A549 (cell line): ENCODE measurements at regions not wholly inside any gene's neighbourhood (a gene's known extent, or its start where the extent isn't known, plus 50 kb on each side); places are given as distances from the start of the nearest gene placed in this dataset.
A peak's percentile ranks its signal among the peaks of the same experiment; 100 is the strongest.

ENCODE experiments used
- ATAC-seq, 2 experiments: fragments of 200-7000 bp in 1 of 2; fragments of >200 bp in 1 of 2; cut with Nextera tagmentation in 1 of 2; cut with Tn5 transposase in 1 of 2; 3 replicates each; pipeline versions ENCODE4 v1.8.0 to v1.9.1; 2018 to 2020; ENCODE audit warnings: mild to moderate bottlenecking in 1 of 2, moderate library complexity in 1 of 2
- CTCF ChIA-PET: fragments of 300-600 bp; sonication (Branson Sonifier 250); formaldehyde crosslinking; extraction: SDS; loops from one replicate; lab custom pipeline; 2021; ENCODE audit warnings: antibody characterized with exemption, inconsistent platforms; lab: Yijun Ruan, JAX
- POLR2A ChIA-PET: fragments of 350-600 bp; formaldehyde crosslinking; extraction: SDS; loops from one replicate; lab custom pipeline; 2021; ENCODE audit warnings: antibody characterized with exemption, inconsistent platforms; lab: Yijun Ruan, JAX
- DNase-seq, 2 experiments: peaks; one replicate each; pipeline versions ENCODE4 v3.0.0 to v3.0.0-alpha.2; 2011 to 2016; ENCODE audit warnings: low read depth in 1 of 2, low spot score in 1 of 2
- FAIRE-seq: peaks from 2 replicates; lab custom pipeline; 2011; peaks lifted over from hg19 to GRCh38; lab: Jason Lieb, UNC
- H3K27ac ChIP-seq, 2 experiments: fragments of >200 bp; sonication (Bioruptor Twin); formaldehyde crosslinking; 3 replicates each; pipeline ENCODE4 v1.5.1; 2016 to 2017
- H3K4me1 ChIP-seq: fragments of >200 bp; sonication (Bioruptor Twin); formaldehyde crosslinking; 3 replicates; pipeline ENCODE4 v1.6.1; 2016
- H3K4me2 ChIP-seq: fragments of >200 bp; sonication (Bioruptor Twin); formaldehyde crosslinking; 3 replicates; pipeline ENCODE4 v1.6.1; 2016
- H3K4me3 ChIP-seq: fragments of >200 bp; sonication (Bioruptor Twin); formaldehyde crosslinking; 3 replicates; pipeline ENCODE4 v1.5.1; 2016
- H3K9me3 ChIP-seq: fragments of >200 bp; sonication (Bioruptor Twin); formaldehyde crosslinking; 3 replicates; pipeline ENCODE4 v1.6.1; 2016
- CBX8 ChIP-seq: fragments of 200-600 bp; sonication (generic); IDR thresholded peaks from 2 replicates; pipeline ENCODE4 v1.6.1; 2016
- CEBPB ChIP-seq, 2 experiments: fragments of >200 bp in 1 of 2; sonication (Bioruptor Twin) in 1 of 2; formaldehyde crosslinking in 1 of 2; IDR thresholded peaks; 2 replicates each; pipeline ENCODE4 v1.6.1; 2012 to 2016
- CHD2 ChIP-seq: fragments of 150-350 bp; IDR thresholded peaks from 2 replicates; pipeline ENCODE4 v1.6.1; 2014; ENCODE audit warnings: low read length; ENCODE audit not compliant: partially characterized antibody
- HOXB13 ChIP-seq: fragments of 250-450 bp; sonication (Bioruptor Pico); IDR thresholded peaks from 2 replicates; pipeline ENCODE4 v1.5.0; 2020; ENCODE audit warnings: low read depth, mild to moderate bottlenecking, moderate library complexity
- JUN ChIP-seq, 2 experiments: fragments of >200 bp; sonication (Bioruptor Twin); formaldehyde crosslinking; IDR thresholded peaks; 2 replicates in 1 of 2; 3 replicates in 1 of 2; pipeline ENCODE4 v1.6.1; 2016 to 2017
- JUNB ChIP-seq: fragments of >200 bp; sonication (Bioruptor Twin); formaldehyde crosslinking; IDR thresholded peaks from 2 replicates; pipeline ENCODE4 v1.6.1; 2016
- KDM1A ChIP-seq: fragments of 200-600 bp; sonication (generic); IDR thresholded peaks from 2 replicates; pipeline ENCODE4 v1.6.1; 2016; ENCODE audit warnings: low read depth, mild to moderate bottlenecking
- MAFK ChIP-seq: fragments of 450-650 bp; IDR thresholded peaks from 2 replicates; pipeline ENCODE4 v1.6.1; 2014; ENCODE audit not compliant: partially characterized antibody
- MAZ ChIP-seq: fragments of 150-350 bp; IDR thresholded peaks from 2 replicates; pipeline ENCODE4 v1.6.1; 2014; ENCODE audit warnings: antibody characterized with exemption, low read depth, low read length, borderline replicate concordance
- MYC ChIP-seq: IDR thresholded peaks from 2 replicates; pipeline ENCODE4 v1.6.1; 2012; ENCODE audit warnings: mild to moderate bottlenecking, inconsistent platforms, low read length, improper control_type of control experiment, borderline replicate concordance
- NR3C1 ChIP-seq: fragments of >200 bp; sonication (Bioruptor Twin); formaldehyde crosslinking; IDR thresholded peaks from 3 replicates; pipeline ENCODE4 v1.6.1; 2017
- RCOR1 ChIP-seq: fragments of 150-350 bp; IDR thresholded peaks from 2 replicates; pipeline ENCODE4 v1.6.1; 2014; ENCODE audit warnings: antibody characterized with exemption, low read length, low read depth
- TFCP2L1 ChIP-seq: fragments of 250-450 bp; sonication (Bioruptor Pico); IDR thresholded peaks from 2 replicates; pipeline ENCODE4 v1.5.0; 2021; ENCODE audit warnings: mild to moderate bottlenecking
- ZFP36 ChIP-seq: fragments of 450-650 bp; IDR thresholded peaks from 2 replicates; pipeline ENCODE4 v1.6.1; 2014; ENCODE audit warnings: borderline replicate concordance; ENCODE audit not compliant: partially characterized antibody
- ZNF302 ChIP-seq: fragments of 250-450 bp; sonication (Bioruptor Pico); IDR thresholded peaks from 2 replicates; pipeline ENCODE4 v1.9.0; 2021; ENCODE audit warnings: inconsistent platforms, mild to moderate bottlenecking, moderate library complexity
- WGBS: methylation state at CpG from one replicate; pipeline ENCODE4 v1.1.6; 2017; ENCODE audit errors: missing lambda C conversion rate; 5-methylcytosine and 5-hydroxymethylcytosine counted together
- TF ChIP-seq, protein P1 (sequence below): fragments of 250-450 bp; sonication (Bioruptor Pico); IDR thresholded peaks from 2 replicates; pipeline ENCODE4 v1.5.0; 2020; ENCODE audit warnings: low read depth, mild to moderate bottlenecking, moderate library complexity
- TF ChIP-seq, protein P2 (sequence below): IDR thresholded peaks from 2 replicates; pipeline ENCODE4 v1.6.1; 2012
- TF ChIP-seq, protein P3 (sequence below): IDR thresholded peaks from 2 replicates; pipeline ENCODE4 v1.6.1; 2012
- TF ChIP-seq, protein P4 (sequence below): fragments of 450-650 bp; IDR thresholded peaks from 2 replicates; pipeline ENCODE4 v1.6.1; 2014; ENCODE audit warnings: antibody characterized with exemption
- TF ChIP-seq, protein P5 (sequence below): fragments of >200 bp; sonication (Bioruptor Twin); formaldehyde crosslinking; IDR thresholded peaks from 3 replicates; pipeline ENCODE4 v1.6.1; 2016

DNA sequence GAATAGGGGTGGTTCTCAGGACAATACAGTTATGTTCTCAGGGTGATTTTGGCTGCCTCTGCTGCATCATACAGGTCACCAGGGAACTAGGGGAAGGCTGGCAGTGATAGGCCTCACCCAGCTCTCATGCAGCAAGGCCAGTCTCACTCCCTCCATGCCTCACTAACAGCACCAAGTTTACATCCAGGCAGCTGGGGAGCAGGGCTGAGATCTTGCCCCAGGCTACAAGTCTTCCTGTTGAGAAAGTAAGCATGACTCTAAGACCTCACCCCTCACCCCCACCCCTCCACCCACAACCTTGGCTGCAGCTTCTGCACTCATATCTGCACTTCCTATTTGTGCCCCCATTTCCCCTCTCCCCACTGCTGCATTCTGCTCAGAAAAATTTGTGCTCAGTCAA, 481.2 kb downstream of the ACTL7B start:
- Histone ChIP-seq H3K4me3 (no peak overlapping the region), H3K9me3 (peaks cover 5% of the 10 kb centered on the region; the same call in 1 of the 3 replicates), H3K4me1 (no peaks in the 10 kb centered on the region), H3K4me2 (no peak overlapping the region), H3K27ac (no peak overlapping the region)
- ATAC-seq (no peak), DNase-seq (no peak), FAIRE-seq (no peak)
- ChIA-PET CTCF (no interaction called here), POLR2A (no interaction called here)
- TF ChIP-seq MAZ = no peak
- TF ChIP-seq NR3C1 = no peak
- no peak for TF ChIP-seq JUNB
- TF ChIP-seq CBX8 = no peak
- TF ChIP-seq CHD2 = no peak
- no peak for TF ChIP-seq MYC
- TF ChIP-seq JUN (IDR thresholded peaks at IDR 0.05) = no peak
- no peak for TF ChIP-seq TFCP2L1 (CRISPR knock-in tag)
- no peak for TF ChIP-seq CEBPB (IDR thresholded peaks at IDR 0.05)
- TF ChIP-seq, protein P1, sequence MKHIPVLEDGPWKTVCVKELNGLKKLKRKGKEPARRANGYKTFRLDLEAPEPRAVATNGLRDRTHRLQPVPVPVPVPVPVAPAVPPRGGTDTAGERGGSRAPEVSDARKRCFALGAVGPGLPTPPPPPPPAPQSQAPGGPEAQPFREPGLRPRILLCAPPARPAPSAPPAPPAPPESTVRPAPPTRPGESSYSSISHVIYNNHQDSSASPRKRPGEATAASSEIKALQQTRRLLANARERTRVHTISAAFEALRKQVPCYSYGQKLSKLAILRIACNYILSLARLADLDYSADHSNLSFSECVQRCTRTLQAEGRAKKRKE = no peak
- no peak for TF ChIP-seq RCOR1
- TF ChIP-seq, protein P2, sequence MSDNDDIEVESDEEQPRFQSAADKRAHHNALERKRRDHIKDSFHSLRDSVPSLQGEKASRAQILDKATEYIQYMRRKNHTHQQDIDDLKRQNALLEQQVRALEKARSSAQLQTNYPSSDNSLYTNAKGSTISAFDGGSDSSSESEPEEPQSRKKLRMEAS = no peak
- TF ChIP-seq ZNF302 (CRISPR knock-in tag) = no peak

DNA sequence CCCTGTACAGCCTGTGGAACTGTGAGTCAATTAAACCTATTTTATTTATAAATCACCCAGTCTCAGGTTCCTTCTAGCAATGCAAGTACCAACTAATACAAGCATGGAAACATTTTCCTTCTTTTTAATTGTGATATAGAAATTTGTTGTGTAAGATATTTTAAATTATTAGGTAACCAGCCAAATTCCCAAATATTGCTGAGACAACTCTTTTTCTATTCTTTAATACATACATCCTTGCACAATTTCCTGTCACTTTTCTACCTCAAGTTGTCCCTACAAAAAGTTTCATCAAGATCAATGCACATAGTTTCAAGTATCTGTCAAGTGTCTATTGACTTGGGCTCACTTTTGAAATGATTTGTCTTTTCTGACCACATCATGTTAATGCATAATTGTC, 488.6 kb downstream of the ACTL7B start:
- Histone ChIP-seq H3K4me1 (no peaks in the 10 kb centered on the region), H3K4me3 (no peak overlapping the region)
- POLR2A ChIA-PET = no interaction called here
- no peak for DNase-seq
- FAIRE-seq = no peak
- no peak for ATAC-seq
- TF ChIP-seq HOXB13 (CRISPR knock-in tag) = no peak
- no peak for TF ChIP-seq ZFP36
- TF ChIP-seq, protein P3, sequence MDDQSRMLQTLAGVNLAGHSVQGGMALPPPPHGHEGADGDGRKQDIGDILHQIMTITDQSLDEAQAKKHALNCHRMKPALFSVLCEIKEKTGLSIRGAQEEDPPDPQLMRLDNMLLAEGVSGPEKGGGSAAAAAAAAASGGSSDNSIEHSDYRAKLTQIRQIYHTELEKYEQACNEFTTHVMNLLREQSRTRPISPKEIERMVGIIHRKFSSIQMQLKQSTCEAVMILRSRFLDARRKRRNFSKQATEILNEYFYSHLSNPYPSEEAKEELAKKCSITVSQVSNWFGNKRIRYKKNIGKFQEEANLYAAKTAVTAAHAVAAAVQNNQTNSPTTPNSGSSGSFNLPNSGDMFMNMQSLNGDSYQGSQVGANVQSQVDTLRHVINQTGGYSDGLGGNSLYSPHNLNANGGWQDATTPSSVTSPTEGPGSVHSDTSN = no peak
- TF ChIP-seq KDM1A = no peak
- TF ChIP-seq, protein P4, sequence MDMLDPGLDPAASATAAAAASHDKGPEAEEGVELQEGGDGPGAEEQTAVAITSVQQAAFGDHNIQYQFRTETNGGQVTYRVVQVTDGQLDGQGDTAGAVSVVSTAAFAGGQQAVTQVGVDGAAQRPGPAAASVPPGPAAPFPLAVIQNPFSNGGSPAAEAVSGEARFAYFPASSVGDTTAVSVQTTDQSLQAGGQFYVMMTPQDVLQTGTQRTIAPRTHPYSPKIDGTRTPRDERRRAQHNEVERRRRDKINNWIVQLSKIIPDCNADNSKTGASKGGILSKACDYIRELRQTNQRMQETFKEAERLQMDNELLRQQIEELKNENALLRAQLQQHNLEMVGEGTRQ = no peak
- TF ChIP-seq MAFK = peak; percentile 58
- TF ChIP-seq, all 56 proteins: peak for 1
- CTCF ChIA-PET = no interaction called here
- Histone ChIP-seq H3K9me3 (no peaks in the 10 kb centered on the region), H3K27ac (no peak overlapping the region), H3K4me2 (no peak overlapping the region)

DNA sequence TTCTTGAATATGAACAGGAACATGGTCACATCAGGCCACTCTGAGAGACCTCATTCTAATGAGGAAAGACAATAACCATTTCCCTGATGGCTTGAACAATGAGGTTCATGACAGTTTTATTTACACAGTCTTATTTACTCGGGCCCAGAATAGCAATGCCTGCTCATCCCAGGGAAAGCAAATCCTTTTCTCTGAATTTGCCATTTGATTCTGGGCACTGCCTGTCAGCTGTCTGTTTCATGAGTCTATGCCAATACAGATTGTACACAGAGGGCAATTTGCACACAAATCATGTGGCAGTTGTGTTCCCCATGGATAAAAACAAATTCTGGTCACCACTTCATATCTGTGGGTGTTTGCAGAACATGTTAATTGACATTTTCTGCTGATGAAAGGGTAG, 492.5 kb downstream of the ACTL7B start:
- DNase-seq = no peak

More for the DNA sequence above, 492.5 kb downstream of the ACTL7B start:
- Histone ChIP-seq H3K4me2 (no peak overlapping the region), H3K4me1 (no peaks in the 10 kb centered on the region), H3K9me3 (no peaks in the 10 kb centered on the region), H3K27ac (no peak overlapping the region), H3K4me3 (no peak overlapping the region)
- CTCF ChIA-PET = no interaction called here
- no peak for TF ChIP-seq ZFP36
- TF ChIP-seq, protein P5, sequence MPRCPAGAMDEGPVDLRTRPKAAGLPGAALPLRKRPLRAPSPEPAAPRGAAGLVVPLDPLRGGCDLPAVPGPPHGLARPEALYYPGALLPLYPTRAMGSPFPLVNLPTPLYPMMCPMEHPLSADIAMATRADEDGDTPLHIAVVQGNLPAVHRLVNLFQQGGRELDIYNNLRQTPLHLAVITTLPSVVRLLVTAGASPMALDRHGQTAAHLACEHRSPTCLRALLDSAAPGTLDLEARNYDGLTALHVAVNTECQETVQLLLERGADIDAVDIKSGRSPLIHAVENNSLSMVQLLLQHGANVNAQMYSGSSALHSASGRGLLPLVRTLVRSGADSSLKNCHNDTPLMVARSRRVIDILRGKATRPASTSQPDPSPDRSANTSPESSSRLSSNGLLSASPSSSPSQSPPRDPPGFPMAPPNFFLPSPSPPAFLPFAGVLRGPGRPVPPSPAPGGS = no peak
- FAIRE-seq (no peak), ATAC-seq (no peak; a peak in 1 of 6 replicates)
- 5% methylated on average over 1 of the region's 1 CpG for WGBS
- POLR2A ChIA-PET = no interaction called here
